Adrenal gland (tissue), 5 donors: ENCODE measurements at regions not wholly inside any gene's neighbourhood (a gene's known extent, or its start where the extent isn't known, plus 50 kb on each side); places are given as distances from the start of the nearest gene placed in this dataset.

Source experiments
- POLR2A ChIP-seq, 2 donors: fragments of 450-650 bp; IDR thresholded peaks; one replicate each; pipeline ENCODE4 v1.6.1; 2017; ENCODE audit warnings: antibody characterized with exemption in 2 of 2, mild to moderate bottlenecking in 2 of 2, moderate library complexity in 1 of 2
- TF ChIP-seq, protein P1 (sequence below), 6 experiments: fragments of 450-650 bp in 4 of 6; fragments of 200-600 bp in 2 of 6; sonication (generic) in 1 of 6; IDR thresholded peaks; 1 replicate in 5 of 6; 2 replicates in 1 of 6; pipeline versions ENCODE4 v1.5.1 to v1.8.0; 2016 to 2021; ENCODE audit warnings: antibody characterized with exemption in 6 of 6, mild to moderate bottlenecking in 2 of 6, moderate library complexity in 1 of 6
- donor health status: DM: no; HTN: no; CAD: no.

DNA sequence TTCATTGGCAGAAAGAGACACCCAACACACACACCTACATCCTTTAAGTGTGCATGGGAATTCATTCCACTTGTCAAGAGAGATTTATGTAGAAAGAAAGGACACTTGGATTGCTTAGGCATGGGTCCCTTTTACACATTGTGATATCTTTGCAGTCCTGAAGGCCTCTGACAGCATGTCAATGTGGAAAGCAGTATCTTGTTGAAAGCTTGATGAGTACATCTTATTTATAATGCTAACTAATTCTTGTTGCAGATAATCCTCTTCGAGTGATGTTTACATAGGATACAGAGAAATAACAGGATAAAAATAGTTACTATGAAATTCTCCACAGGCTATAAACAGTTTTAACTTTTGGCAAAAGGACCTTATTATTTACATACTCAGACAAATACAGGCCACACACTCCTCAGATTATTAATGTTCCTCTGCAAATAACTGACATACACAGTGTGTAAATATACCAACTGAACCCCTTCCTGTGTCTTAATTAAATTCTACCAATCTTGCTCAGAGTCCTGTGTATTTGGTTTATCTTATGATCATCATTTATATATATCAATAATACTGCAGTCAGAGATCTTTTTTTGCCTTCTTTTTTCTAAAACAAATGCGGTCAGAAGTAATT, 111.8 kb upstream of the DIO2 start:
- TF ChIP-seq, protein P1, sequence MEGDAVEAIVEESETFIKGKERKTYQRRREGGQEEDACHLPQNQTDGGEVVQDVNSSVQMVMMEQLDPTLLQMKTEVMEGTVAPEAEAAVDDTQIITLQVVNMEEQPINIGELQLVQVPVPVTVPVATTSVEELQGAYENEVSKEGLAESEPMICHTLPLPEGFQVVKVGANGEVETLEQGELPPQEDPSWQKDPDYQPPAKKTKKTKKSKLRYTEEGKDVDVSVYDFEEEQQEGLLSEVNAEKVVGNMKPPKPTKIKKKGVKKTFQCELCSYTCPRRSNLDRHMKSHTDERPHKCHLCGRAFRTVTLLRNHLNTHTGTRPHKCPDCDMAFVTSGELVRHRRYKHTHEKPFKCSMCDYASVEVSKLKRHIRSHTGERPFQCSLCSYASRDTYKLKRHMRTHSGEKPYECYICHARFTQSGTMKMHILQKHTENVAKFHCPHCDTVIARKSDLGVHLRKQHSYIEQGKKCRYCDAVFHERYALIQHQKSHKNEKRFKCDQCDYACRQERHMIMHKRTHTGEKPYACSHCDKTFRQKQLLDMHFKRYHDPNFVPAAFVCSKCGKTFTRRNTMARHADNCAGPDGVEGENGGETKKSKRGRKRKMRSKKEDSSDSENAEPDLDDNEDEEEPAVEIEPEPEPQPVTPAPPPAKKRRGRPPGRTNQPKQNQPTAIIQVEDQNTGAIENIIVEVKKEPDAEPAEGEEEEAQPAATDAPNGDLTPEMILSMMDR (IDR thresholded peaks at IDR 0.05): no peak
- no peak for TF ChIP-seq POLR2A (IDR thresholded peaks at IDR 0.05)
